ENCODE measurements at regions not wholly inside any gene's neighbourhood (a gene's known extent, or its start where the extent isn't known, plus 50 kb on each side); places are given as distances from the start of the nearest gene placed in this dataset.

GRCh38 chr2:18213986-18214385 lies 335.5 kb downstream of the KCNS3 start:
- TF ChIP-seq CTCF (IDR thresholded peaks at IDR 0.05) (no peak), POLR2A (IDR thresholded peaks at IDR 0.05) (no peak)

Measured in esophagus squamous epithelium (tissue), 4 donors.